GM18502 (cell line): ENCODE measurements at regions not wholly inside any gene's neighbourhood (a gene's known extent, or its start where the extent isn't known, plus 50 kb on each side); places are given as distances from the start of the nearest gene placed in this dataset.
"Not testable (repeated sequence)": the region's sequence is repeated elsewhere in the genome, so short reads cannot be mapped to it uniquely, and the experiment has no call there.

Experiments used
- ATAC-seq: cut with Tn5 transposase; IDR thresholded peaks from one replicate; pipeline ENCODE4 v1.9.1; 2021; ENCODE audit warnings: mild to moderate bottlenecking; ENCODE audit not compliant: unreplicated experiment, poor library complexity

DNA sequence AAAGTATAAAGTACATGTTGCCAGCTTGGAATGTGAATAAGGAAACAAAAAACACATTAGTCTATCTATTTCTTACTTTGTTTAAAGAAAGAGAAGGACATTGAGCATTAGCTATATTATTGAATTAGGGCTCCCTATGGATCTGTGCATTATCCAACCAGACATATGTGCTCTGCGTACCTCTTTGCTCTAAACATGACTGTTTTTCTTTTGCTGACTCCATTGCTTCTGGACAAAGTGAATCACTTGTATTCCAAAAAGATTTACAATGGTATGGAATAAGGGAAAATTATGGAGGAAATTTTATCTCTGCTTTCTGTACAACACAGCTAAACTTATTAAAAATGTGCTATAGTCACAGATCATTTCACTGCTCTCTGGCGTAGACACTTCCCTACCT is 727.8 kb upstream of the LCORL start:
- ATAC-seq, result no peak

DNA sequence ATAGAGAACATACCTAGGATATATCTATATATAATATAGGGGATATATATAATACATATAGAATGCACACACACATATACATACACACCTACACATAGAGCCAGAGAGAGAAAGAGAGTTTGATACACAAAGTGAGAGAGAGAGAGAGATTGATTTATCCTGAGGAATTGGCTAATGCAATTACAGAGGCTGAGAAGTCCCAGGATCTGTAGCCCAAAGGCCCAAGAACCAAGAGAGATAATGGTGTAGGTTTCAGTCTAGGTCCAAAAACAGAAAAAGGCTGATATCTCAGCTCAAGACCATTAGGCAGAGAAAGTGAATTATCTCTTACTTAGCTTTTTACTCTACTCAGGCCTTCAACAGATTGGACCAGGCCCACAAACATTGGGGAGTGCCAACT is 715.0 kb upstream of the LCORL start:
- ATAC-seq, result no peak

DNA sequence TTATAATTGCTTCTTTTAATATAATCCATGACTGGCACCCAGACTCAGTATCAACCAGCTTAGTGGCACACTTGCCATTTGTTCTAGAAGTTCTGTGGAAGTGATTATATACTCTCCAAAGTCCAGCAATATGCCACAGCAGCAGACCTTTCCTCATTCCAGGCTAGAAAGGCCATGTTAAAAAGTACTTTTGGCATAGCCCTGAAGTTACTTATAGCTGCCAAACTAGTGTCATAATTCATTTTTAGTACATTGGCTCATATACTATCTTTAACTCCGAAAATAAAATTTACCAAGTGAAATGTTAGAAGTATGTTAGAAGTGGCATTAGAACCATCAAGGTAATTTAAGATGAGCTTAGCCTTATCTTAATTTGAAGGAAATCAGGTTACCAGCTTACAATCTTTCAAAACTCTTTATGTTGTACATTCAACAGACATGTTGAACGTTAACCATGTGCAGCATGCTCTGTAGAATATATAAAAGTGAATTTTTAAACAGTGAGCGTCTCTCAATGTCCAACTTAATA is 714.2 kb upstream of the LCORL start:
- no peak for ATAC-seq

DNA sequence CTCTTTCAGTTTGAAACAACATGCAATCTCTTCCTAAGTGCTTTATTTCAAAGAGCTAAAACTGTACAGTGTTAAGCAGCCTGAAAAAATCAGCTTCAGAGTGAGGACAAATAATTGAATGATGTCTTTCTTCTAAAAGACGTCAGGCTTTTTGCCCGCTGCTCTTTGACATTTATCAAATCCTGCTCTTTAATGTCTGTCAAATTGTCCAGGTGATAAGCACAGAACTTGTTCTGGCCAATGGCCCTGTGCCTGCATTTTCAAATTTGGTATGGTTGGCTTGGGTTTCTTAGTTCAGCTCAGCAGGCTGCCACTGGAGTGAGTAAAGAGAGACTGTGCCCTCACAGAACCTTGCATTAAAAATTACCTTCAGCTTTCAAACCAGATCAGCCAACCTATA is 712.9 kb upstream of the LCORL start:
- no peak for ATAC-seq

DNA sequence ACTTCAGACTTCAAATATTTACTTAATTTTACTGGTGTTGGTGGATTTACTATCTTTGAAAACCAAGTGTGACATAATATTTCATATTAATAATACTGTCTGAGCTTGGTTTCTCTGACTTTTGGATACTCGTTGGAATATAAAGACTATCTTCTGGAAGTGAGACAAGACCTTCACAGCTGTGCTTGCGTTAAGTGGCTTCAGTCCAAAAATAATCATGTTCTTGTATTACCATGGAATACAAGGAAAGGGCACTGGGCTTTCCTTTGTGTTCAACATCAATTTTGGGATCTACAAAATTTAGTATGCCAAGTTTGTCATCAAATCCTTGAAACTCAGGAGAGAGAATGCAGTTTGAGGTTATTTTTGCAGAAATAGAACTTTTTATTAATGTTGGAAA is 712.4 kb upstream of the LCORL start:
- ATAC-seq, result no peak

DNA sequence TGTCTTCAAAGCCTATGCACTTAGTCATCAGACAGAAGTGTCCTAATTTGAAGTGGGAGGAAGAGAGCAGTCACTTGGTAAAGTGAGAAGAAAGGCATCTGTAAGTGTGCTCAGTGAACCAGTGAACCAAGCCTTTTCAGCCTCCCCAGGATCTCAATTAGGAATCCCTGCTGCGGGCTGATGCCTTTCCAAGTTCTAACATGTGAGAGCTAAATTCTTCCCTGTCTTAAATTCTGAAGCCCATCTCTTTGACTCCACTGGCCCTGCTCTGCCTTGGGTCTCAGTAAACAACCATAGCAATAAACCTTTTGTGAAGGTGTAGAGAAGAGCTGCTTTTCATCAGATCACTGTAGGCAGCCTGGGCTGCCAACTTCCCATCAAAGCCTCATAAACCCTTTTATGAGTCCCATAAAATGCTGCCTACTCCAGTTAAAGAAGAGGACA is 701.2 kb upstream of the LCORL start:
- ATAC-seq, result no peak

DNA sequence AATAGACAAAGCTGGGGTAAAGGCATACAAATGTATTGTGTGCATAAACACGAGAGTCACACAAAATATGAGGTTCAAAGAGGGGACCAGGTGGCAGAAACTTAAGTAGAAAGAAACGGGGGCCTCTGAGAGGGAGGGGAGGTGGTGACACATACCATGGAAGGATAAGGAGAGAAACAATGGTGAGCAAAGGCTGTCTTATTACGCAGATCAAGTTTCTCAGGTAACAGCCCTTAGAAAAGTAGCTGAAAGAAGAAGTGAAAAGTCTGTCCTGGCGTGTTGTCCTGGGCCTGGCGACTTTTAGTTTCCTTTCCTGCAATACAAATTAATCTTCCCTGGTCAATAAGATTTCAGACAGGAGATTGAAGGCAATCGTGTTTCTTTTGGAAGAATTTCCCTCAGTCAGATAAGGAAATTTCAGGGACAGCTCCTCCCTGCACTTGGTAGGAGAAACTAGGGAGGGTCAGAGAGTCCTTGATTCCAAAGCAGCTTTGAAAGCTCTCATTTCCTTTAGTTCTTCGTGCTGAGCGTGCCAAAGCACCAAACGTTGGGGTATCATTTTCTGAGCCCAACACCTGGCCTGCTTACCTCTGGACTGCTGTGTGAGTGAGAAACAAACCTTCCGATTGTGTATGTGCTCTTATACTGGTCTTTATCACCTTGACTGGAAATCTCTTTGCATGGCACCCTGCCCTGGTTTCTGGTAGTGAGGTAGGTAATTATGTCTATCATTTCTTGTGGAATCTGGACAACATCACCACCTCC is 676.7 kb upstream of the LCORL start:
- ATAC-seq, result no peak

DNA sequence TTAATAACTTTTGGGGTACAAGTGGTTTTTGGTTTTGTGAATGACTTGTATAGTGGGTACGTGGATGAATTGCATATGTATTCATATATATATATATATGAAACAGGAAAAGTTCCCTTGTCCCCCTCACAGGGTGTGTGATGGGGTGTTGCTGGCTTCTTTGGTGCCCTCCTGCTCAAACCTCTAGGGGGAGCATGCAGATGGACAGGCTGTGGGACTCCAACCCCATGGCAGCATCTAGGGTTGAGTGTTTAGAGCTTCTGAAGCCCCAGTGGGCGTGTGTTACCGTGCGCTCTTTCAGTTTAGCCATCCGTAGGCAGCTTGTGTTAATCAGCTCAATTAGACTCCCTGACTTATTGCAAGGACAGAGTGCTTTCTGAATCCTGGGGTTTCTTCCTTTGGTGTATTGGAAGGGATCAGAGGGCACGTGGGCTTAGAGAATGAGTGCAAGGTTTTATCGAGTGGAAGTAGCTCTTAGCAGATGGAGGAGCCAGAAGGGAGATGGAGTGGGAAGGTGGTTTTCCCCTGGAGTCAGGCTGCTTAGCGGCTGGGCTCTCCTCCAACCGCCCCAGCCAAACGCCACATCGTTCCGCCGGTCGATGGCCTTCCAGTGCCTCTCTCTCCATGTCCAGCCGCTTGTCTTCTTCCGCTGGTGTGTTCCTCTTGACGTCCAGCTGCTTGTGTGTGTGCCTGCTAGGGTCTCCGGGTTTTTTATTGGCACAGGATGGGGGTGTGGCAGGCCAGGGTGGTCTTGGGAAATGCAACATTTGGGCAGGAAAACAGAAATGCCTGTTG is 674.4 kb upstream of the LCORL start:
- ATAC-seq, result no peak

DNA sequence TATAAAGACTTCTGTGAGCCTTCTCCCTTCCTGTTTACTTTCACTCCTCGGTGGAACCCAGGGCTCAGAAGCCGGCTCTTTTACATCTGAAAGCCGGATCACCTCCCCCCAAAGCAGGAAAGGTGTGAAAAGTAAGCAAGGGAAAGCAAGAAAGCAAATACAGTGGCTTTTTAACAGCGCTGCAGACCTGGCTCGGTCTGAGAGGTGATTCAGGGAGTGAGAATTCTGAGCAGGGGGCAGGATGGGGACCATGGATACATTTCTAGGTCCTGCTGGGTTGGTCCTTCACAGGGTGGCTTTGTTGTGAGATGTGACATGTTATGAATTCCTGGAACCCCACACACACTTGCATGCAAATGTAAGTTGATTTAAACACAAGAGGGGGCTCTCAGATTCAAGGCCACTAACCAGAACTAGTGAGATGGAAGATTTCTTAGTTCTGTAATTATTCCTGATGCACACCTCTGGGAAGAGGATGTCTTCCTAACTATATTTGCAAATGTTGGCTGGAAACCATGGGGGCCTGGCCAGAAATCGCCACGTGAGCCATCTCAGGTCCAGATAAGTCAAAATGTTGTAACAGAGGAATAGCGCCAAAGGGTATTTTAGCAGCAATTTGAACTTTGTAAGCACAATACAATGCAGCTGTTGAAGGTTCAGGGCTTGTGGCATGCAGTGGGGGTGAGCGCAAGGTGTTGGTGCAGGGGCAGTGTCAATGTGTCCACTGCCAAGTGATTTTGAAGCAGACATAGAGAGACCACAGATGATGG is 670.1 kb upstream of the LCORL start:
- ATAC-seq, result no peak

DNA sequence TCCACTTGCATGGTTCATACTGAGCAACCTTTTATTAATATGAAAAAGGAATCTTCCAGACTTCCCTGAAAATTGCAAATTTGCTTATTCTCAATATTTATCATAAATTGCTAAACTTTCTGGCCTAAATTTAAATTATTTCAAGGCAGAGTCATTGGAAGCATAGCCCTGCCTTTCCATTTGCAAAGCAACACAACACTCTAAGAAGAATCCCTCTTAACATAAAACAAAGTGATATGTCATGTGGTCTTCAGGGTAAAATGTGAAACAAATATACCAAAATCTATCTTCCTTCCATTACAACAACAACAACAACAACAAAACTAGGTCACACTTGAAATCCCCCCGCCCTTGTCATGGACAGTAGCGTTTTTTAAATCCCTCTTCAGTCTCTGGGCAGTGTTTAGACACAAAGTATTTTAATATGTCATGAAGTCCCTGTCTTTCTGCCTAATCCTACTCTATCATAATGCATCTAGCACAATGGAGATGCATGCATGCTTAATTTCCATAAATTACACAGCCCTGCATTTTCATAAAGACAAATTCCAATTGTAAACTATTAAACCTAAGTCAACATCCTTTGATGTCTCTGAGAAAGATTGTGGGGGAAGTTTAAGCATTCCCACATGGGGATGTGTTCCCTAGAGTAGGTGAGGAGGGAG is 668.9 kb upstream of the LCORL start:
- ATAC-seq, result no peak

DNA sequence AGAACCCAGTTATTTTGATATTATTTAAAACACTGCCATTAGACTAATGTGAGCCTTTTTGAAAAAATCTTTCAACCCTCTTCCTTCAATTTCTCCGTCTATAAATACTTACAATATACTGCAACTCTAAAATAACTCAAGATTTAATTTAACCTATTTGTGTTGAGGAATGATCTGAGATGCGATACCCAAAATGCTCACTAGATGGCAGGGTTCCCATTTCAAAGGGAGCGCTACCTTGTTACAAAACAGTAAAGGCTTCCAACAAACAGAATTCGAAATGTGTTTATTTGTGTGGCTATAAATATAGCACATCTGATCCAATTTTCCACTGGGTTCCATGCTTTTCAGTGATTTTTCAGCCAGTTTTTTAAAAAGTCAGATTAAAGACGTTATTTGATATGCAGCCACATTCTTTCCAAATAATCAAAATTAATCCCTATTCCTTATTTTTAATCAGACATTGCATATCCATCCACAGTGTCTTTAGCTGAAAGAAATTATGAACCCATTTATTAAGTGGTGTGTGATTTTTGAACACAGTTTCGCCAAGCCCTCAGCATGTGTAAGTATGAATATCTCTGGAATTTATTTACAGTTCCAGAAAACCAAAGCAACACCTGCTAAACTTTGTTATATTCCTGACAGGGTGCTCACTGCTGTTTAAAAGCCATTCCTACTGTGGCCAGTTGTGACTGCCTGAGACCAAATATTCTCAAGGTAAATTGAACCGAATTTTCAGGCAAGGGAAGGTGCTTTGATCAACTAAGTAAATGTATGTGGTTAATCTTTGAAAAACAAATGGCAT is 668.0 kb upstream of the LCORL start:
- ATAC-seq, result peak; percentile 80

DNA sequence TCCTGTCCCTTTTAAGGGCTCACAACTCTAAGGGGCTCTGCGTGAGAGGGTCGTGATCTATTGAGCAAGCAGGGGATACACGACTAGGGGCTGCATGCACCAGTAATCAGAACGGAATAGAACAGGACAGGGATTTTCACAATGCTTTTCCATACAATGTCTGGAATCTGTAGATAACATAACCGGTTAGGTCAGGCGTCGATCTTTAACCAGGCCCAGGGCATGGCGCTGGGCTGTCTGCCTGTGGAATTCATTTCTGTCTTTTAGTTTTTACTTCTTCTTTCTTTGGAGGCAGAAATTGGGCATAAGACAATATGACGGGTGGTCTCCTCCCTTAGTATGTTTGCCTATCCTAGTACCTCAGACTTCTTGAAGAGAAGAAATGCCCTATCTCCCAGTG is 666.8 kb upstream of the LCORL start:
- ATAC-seq, result not testable (repeated sequence)

DNA sequence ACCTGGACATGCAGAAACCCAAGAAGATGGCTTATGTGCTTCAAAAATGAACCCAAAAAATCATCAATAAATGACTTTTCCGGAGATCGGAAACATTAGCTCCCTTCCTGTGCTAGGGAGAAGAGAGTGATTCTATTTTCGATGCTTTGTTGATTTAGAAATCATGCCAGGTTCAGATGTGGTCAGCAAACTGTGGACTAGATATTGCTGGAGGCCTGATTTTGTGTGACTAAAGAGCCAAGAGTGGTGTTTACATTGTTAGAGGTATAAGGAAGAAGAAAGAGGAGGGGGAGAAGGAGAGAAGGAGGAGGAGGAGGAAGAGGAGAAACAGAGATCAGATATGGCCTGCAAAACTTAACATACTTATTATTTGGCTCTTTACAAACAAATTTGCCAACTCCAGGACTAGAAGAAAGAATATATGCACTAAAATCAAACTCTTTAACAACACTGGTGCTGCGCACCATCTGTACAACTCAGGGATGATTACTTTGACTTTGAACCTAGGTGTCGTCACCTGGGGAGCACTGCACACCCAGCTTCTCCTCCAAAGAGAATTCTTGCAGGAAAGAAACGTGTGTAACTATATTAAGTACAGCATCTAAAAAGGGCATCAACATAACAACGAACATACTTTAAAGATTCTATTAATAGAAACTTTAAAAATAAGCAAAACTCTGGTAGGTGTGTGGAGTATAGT is 664.9 kb upstream of the LCORL start:
- ATAC-seq, result no peak

DNA sequence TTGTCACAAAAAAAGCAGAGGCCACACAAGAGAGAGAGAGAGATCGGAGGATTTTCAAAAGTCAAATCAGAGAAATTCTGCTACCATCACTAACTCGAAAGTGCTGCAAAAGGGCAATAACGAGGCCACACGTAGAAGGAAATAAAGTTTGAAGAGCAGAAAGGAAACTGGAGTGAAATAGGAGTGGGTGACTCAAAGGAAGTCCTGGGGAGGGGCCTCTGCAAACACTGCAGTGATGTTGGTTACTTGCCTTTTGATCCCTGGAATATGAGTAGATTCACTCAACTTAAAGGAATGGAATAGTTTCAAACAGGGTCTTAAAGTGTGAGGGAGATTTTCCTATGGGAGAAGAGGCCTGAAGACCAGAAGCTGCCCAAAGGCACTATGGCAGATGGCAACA is 663.4 kb upstream of the LCORL start:
- ATAC-seq, result no peak

DNA sequence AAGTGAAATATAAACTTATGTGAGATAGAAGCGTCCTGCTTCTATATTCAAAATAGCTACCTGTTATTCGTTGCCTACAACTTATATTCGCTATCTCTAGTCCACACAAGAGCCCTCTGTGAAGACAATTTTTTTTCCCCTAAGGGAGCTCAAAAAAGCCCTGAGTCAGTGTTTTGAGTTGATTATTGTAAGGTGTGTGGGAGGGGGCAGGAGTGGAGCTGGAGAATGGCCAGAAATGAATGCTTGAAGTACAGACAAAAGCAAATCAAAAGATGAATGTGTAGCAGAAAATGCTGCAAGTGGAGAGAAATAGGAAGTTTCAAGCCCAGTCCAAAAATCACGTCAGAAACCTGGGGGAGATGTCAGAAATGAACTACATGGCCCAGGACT is 655.0 kb upstream of the LCORL start:
- ATAC-seq, result no peak

DNA sequence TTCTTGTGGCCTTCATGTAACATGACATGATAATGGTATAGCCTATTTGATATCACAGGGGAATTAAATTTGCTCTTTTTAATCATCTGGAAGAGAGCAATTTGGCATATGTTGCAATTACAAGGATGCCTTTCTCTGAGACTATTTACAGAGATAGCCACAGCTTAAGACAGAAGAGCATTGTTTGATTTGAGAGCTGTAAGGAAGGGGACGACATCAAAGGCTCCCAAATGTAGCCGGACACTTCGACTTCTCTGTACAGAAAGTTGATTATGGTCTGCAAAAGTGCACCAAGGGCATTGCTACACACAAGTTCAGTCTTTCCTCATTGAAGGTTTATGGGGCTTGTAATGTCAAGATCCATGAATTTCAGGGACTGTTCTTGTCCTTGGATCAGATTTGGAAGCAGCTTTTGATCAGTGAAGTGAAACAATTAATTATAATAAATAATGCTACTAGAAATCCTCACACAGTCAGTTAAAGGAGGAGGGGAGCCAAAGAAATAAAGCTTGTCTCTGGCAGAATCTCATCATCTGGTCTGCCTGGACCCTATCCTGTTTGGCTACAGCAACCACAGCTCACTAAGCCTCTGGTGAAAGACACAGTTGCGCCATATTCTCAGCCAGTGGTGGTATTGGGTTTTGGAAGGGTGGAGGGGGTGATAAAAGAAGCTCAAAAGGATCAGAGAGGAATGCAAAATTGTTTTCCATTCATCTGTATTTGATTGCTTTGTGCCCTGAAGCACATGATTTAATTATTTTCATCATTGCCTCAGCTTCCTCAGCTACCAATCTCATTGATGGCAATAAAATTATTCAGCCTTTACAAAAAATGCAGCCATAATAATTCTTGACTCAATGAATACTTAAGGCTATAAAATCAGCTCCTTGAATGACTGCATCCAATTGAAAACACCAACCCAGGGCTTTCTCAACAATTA is 654.3 kb upstream of the LCORL start:
- no peak for ATAC-seq

DNA sequence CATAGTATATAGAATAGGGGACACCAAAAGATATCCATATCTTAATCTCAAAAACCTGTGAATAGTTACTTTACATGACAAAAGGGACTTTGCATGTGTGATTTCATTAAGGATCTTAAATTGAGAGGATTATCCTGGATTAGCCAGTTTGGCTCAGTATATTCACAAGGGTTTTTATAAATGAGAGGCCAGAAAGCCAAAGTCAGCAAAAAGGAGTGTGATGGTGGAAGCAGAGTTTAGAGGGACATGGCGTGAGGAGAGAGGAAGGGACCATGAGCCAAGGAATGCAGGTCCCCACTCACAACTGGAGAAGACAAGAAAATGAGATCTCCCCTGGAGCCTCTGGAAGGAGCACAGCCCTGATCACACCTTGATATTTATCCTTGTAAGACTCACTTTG is 648.5 kb upstream of the LCORL start:
- ATAC-seq, result no peak

DNA sequence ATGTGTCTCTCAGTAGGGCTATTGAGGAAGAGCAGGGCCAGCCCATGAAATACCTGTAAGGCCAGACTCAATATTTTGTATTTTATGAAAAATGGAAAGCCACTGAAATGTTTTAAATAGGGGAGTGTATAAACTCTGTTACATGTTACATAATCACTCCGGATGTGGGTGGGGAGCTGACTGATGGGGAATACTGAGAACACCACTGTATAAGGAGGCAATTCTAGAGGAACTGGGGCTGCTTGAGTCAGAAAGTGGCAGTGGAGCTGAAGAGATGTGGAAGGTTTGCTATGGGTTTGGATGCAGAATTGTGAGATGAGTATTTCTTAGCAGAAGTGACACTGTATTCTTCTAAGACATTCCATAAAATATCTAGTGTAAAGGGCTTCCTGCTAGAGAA is 647.8 kb upstream of the LCORL start:
- no peak for ATAC-seq
